Activated CD4-positive, alpha-beta T cell treated with anti-CD3 and anti-CD28 coated beads, Interleukin-10, Interleukin-2, amounts not matched to agents 100 ng/mL and 50 ng/mL, durations not matched to agents 16 hours and 8 hours (primary cell): ENCODE measurements at regions not wholly inside any gene's neighbourhood (a gene's known extent, or its start where the extent isn't known, plus 50 kb on each side); places are given as distances from the start of the nearest gene placed in this dataset.

Experiments used
- DNase-seq: peaks from one replicate; pipeline ENCODE4 v3.0.0-alpha.2; 2020

- no peak for DNase-seq
Measured at GRCh38 chr2:52897511-52898044, 870.0 kb upstream of the CHAC2 start.

GRCh38 chr2:52895726-52896340, 871.8 kb upstream of the CHAC2 start:
- no peak for DNase-seq

GRCh38 chr2:52886556-52886955, 881.0 kb upstream of the CHAC2 start:
- no peak for DNase-seq

GRCh38 chr2:52884761-52885352, 882.7 kb upstream of the CHAC2 start:
- DNase-seq: no peak

- DNase-seq: no peak
Measured at GRCh38 chr2:52882974-52883373, 884.6 kb upstream of the CHAC2 start.

- no peak for DNase-seq
Measured at GRCh38 chr2:52881606-52882005, 886.0 kb upstream of the CHAC2 start.

- DNase-seq: peak; percentile 1
Measured at GRCh38 chr2:52880872-52881271, 886.7 kb upstream of the CHAC2 start.

- DNase-seq: no peak
Measured at GRCh38 chr2:52879561-52879960, 888.0 kb upstream of the CHAC2 start.

GRCh38 chr2:52877703-52878102, 889.9 kb upstream of the CHAC2 start:
- no peak for DNase-seq

- DNase-seq: no peak
Measured at GRCh38 chr2:52874466-52875106, 893.0 kb upstream of the CHAC2 start.

GRCh38 chr2:52862801-52863200, 904.8 kb upstream of the CHAC2 start:
- no peak for DNase-seq

GRCh38 chr2:52861596-52861995, 906.0 kb upstream of the CHAC2 start:
- DNase-seq: no peak

- no peak for DNase-seq
Measured at GRCh38 chr2:52859065-52859464, 908.5 kb upstream of the CHAC2 start.

GRCh38 chr2:52857722-52858121, 909.9 kb upstream of the CHAC2 start:
- no peak for DNase-seq

GRCh38 chr2:52852006-52852405, 915.6 kb upstream of the CHAC2 start:
- DNase-seq: no peak

- no peak for DNase-seq
Measured at GRCh38 chr2:52844701-52845423, 922.7 kb upstream of the CHAC2 start.

GRCh38 chr2:52835909-52836308, 931.7 kb upstream of the CHAC2 start:
- no peak for DNase-seq

- DNase-seq: no peak
Measured at GRCh38 chr2:52831216-52831615, 936.4 kb upstream of the CHAC2 start.

GRCh38 chr2:52828112-52828511, 939.5 kb upstream of the CHAC2 start:
- no peak for DNase-seq

GRCh38 chr2:52821631-52822030, 946.0 kb upstream of the CHAC2 start:
- no peak for DNase-seq

GRCh38 chr2:52818958-52819357, 948.6 kb upstream of the CHAC2 start:
- DNase-seq: no peak

GRCh38 chr2:52810460-52810859, 957.1 kb upstream of the CHAC2 start:
- peak; percentile 1 for DNase-seq

GRCh38 chr2:52805901-52806410, 961.6 kb upstream of the CHAC2 start:
- DNase-seq: no peak
